ENCODE measurements at regions not wholly inside any gene's neighbourhood (a gene's known extent, or its start where the extent isn't known, plus 50 kb on each side); places are given as distances from the start of the nearest gene placed in this dataset.

- Histone ChIP-seq H3K4me1 (ENCODE audit: control insufficient read depth, extremely low read depth, insufficient read depth, low read length) (no peaks in the 10 kb centered on the region), H4K20me1 (ENCODE audit: control insufficient read depth, extremely low read depth, insufficient read depth, low read length) (no peaks in the 10 kb centered on the region), H3K4me2 (ENCODE audit: control insufficient read depth, extremely low read depth, insufficient read depth, low read depth, low read length) (no peak overlapping the region), H2AFZ (ENCODE audit: control insufficient read depth, low read length) (no peak overlapping the region), H3K9ac (ENCODE audit: control insufficient read depth, extremely low read depth, insufficient read depth, low read length) (no peak overlapping the region), H3K9me3 (ENCODE audit: control insufficient read depth, low read depth, low read length) (peaks cover 3% of the 10 kb centered on the region), H3K27me3 (ENCODE audit: control insufficient read depth, extremely low read depth, insufficient read depth, low read length) (no peaks in the 10 kb centered on the region), H3K79me2 (ENCODE audit: control insufficient read depth, insufficient read depth, low read length) (no peaks in the 10 kb centered on the region), H3K4me3 (ENCODE audit: control insufficient read depth in 2 of 3, extremely low read depth in 1 of 3, insufficient read depth in 2 of 3, low read depth in 1 of 3, low read length in 3 of 3) (no peak overlapping the region), H3K27ac (ENCODE audit: control insufficient read depth, insufficient read depth, low read length) (no peak overlapping the region), H3K9me1 (ENCODE audit: control insufficient read depth, extremely low read depth, insufficient read depth, low read length) (no peaks in the 10 kb centered on the region), H3K36me3 (ENCODE audit: control insufficient read depth in 2 of 2, extremely low read depth in 1 of 2, insufficient read depth in 2 of 2, low read length in 2 of 2) (no peaks in the 10 kb centered on the region)
- FAIRE-seq (no peak), DNase-seq (ENCODE audit: low read depth, low spot score) (no peak)
- no peak for TF ChIP-seq CTCF (optimal IDR thresholded peaks at IDR 0.05 in 1 of 3, IDR thresholded peaks at IDR 0.05 in 1 of 3, conservative IDR thresholded peaks at IDR 0.05 in 1 of 3; ENCODE audit: extremely low read depth in 1 of 3, insufficient read depth in 2 of 3, low read length in 3 of 3)
- no peak for TF ChIP-seq EZH2 (IDR thresholded peaks at IDR 0.05; ENCODE audit: low read length)
- dilution Hi-C loops (cut with MboI; ENCODE audit: extremely low pct_ligation_motif_present, low sequenced_read_pairs) = no loop called here
Measured at GRCh38 chr19:29271911-29272310, 59.0 kb upstream of the UQCRFS1 start.

GRCh38 chr19:29273000-29273640 is 60.2 kb upstream of the UQCRFS1 start:
- Histone ChIP-seq H3K9me3 (ENCODE audit: control insufficient read depth, low read depth, low read length) (peaks cover 3% of the 10 kb centered on the region), H3K27me3 (ENCODE audit: control insufficient read depth, extremely low read depth, insufficient read depth, low read length) (no peaks in the 10 kb centered on the region), H2AFZ (ENCODE audit: control insufficient read depth, low read length) (no peak overlapping the region), H3K79me2 (ENCODE audit: control insufficient read depth, insufficient read depth, low read length) (no peaks in the 10 kb centered on the region), H3K4me2 (ENCODE audit: control insufficient read depth, extremely low read depth, insufficient read depth, low read depth, low read length) (no peak overlapping the region), H4K20me1 (ENCODE audit: control insufficient read depth, extremely low read depth, insufficient read depth, low read length) (no peaks in the 10 kb centered on the region), H3K4me1 (ENCODE audit: control insufficient read depth, extremely low read depth, insufficient read depth, low read length) (no peaks in the 10 kb centered on the region), H3K9me1 (ENCODE audit: control insufficient read depth, extremely low read depth, insufficient read depth, low read length) (no peaks in the 10 kb centered on the region), H3K36me3 (ENCODE audit: control insufficient read depth in 2 of 2, extremely low read depth in 1 of 2, insufficient read depth in 2 of 2, low read length in 2 of 2) (no peaks in the 10 kb centered on the region), H3K4me3 (ENCODE audit: control insufficient read depth in 2 of 3, extremely low read depth in 1 of 3, insufficient read depth in 2 of 3, low read depth in 1 of 3, low read length in 3 of 3) (no peak overlapping the region), H3K27ac (ENCODE audit: control insufficient read depth, insufficient read depth, low read length) (no peak overlapping the region), H3K9ac (ENCODE audit: control insufficient read depth, extremely low read depth, insufficient read depth, low read length) (no peak overlapping the region)
- no peak for TF ChIP-seq EZH2 (IDR thresholded peaks at IDR 0.05; ENCODE audit: low read length)
- TF ChIP-seq CTCF (optimal IDR thresholded peaks at IDR 0.05 in 1 of 3, IDR thresholded peaks at IDR 0.05 in 1 of 3, conservative IDR thresholded peaks at IDR 0.05 in 1 of 3; ENCODE audit: extremely low read depth in 1 of 3, insufficient read depth in 2 of 3, low read length in 3 of 3) = no peak
- dilution Hi-C loops (cut with MboI; ENCODE audit: extremely low pct_ligation_motif_present, low sequenced_read_pairs) = no loop called here
- FAIRE-seq (no peak), DNase-seq (ENCODE audit: low read depth, low spot score) (no peak)

Data from keratinocyte (primary cell).